Superior temporal gyrus (tissue), 1 donor: ENCODE measurements at regions not wholly inside any gene's neighbourhood (a gene's known extent, or its start where the extent isn't known, plus 50 kb on each side); places are given as distances from the start of the nearest gene placed in this dataset.

ENCODE experiments used
- DNase-seq: peaks from one replicate; pipeline ENCODE4 v3.0.0-alpha.2; 2016; ENCODE audit errors: extremely low spot score

- DNase-seq, result no peak
Observed at GRCh38 chr2:6602471-6602870, 263.2 kb downstream of the CMPK2 start.

- DNase-seq, result peak; percentile 10
Observed at GRCh38 chr2:6605836-6606505, 259.7 kb downstream of the CMPK2 start.

DNA sequence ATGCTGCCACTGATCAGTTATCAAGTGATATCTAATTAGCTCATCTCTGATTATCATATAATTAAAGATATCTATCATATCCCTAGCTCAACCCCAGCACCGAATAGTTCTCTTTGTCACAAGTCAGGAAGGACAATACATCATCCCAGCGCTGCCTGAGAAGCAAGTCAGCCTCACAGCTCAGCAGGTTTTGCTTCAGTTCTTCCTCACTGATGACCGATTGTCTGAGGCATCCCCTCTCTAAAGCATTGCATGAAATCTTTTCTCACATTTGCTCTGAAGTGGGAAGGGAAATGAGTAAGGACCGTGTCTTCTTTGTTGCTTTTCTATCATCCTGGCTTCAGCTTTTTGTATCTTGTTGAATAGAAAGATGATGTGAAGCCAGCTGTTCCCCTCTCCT lies 247.9 kb downstream of the CMPK2 start:
- DNase-seq, result no peak

DNA sequence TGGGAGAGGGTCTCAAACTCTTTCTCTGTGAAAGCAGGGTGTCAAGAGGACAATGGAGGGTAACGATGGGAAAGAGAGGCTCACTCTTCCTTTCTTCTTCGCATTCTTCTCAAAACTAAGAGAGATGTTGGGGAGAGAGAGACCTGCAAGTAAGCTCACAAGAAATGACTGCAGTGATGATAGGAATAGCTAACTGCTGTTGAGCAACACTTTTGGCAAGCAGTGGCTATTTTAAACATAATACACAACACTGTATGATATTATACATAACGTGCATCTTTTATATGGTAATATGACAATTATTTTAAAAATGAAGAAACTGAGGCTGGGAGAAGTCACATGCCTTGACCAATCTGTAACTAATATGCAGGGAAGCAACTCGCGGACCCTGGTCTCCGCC lies 247.5 kb downstream of the CMPK2 start:
- no peak for DNase-seq

DNA sequence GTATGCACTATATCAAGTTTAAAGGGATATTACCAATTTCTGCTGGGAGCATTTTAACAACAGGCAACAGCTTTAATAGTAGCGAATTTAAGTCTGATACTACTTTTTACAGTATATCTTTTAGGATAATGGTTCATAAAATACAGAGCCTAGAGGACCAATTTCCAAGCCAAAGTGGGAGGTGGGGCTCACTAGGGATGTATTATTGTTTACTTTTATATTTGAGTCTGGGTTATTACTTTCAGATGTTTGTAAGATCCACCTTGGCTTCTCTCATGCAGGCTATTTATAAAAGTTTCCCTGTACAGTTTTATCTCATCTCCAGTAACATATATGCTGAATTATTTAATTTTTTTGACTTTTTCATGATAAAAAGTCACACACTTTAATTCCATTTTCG lies 242.0 kb downstream of the CMPK2 start:
- no peak for DNase-seq

DNA sequence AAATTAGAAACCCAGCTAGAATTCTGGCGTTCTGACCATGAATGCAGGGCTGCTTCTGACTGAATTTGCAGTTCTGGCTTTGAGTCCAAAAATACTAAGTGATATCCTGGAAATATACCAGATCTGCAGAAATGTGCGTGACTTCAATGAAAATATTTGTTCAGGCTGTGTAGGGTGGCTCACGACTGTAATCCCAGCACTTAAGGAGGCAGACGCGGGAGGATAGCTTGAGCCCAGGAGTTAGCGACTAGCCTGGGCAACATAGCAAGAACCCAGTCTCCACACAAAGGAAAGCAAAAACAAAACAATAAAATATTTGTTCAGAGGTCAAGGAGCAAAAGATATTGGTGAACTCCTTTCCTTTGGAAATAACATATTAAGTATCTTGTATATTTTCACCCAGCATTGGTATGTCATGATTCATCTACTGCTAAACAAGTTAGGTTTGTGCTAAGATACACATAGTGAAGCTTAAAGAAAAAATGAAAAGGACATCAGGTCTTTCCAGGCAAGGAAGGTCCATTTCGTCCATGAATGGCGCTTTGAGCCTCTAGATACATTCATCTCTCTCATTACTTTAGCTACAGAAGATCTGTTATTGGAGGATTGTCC lies 239.2 kb downstream of the CMPK2 start:
- DNase-seq, result no peak

- DNase-seq, result no peak
Observed at GRCh38 chr2:6627316-6627715, 238.4 kb downstream of the CMPK2 start.

DNA sequence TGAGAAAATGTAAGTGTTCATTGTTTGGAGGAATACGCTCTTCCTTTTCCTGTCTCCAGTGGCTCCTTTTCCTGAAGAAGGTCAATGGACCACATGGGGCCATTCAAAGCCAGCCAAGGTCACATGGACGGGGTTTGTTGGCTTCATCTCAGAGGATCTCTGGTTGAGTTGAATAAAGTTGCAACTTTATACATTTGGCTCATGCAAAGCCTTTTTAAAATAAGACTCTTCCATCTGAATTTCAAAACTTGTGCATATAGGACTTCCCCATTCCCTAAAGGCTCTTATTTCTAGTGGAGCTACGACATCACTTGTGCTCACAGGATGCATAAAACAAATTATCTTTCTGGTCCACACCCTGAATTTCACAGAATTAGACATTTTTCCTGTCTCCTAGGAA lies 235.5 kb downstream of the CMPK2 start:
- no peak for DNase-seq

- no peak for DNase-seq
Observed at GRCh38 chr2:6635296-6635695, 230.4 kb downstream of the CMPK2 start.

DNA sequence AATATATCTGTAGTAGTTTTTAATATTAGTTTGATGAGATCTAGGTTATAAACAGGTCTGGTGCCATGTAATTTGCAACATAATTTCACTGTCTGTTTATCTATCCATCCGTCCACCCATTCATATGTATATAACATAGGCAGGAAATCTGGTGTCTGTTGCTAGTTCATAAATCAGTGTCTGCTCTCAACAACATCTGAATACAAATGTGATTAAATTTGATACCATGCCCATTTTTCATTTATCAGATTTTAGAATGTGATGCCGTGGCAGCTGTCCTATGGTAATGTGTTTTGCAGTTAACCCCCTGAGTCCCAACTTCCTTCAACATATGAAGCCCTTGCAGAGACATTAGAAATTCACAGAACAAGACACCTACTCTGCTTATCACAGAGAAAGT lies 228.4 kb downstream of the CMPK2 start:
- DNase-seq, result no peak

- DNase-seq, result no peak
Observed at GRCh38 chr2:6639929-6640620, 225.6 kb downstream of the CMPK2 start.

- DNase-seq, result no peak
Observed at GRCh38 chr2:6640621-6641015, 225.1 kb downstream of the CMPK2 start.

DNA sequence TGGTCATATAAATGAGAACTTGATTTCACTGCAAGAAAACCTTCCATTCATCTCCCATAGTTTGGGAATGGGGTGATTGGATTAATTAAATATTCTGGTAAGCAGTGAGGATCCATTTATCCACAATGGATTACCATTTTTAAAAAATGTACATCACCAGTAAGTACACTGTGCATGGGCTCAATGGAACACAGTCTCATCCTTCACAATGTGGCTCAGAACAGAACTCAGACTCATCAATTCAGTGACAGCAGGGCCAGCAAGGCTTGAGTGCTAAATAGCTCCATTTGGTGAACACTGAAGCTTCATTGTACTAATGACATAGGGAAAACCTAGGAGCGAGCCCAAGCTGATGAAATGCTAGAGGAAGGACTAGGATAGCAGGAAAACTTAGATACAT lies 223.8 kb downstream of the CMPK2 start:
- DNase-seq, result peak; percentile 50

DNA sequence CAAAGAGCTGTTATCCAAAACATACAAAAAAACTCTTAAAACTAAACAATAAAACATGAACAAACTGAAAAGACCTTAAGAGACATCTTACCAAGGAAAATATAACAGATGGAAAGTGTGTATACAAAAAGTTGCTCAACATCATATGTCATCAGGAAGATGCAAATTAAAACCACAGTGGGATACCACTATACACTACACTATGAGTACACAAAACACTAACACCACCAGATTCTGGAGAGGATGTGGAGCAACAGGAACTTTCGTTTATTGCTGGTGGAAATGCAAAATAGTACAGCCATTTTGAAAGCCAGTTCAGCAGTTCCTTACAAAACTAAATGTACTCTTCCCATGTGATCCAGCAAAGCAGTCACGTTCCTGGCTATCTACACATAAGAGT lies 221.4 kb downstream of the CMPK2 start:
- no peak for DNase-seq

DNA sequence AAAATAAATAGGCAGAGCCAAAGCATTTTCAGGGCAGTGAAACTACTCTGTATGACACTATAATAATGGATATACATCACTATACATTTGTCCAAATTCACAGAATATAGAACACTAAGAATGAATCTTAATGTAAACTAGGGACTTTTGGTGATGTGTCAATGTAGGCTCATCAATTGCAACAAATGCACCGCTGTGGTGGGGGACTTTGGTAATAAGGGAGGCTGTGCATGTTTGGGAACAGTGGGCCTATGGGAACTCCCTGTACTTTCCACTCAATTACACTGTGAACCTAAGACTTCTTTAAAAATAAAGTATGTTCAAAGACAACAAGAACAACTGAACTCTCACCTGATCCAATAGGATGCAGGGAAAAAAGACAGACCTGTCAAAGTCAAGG lies 220.7 kb downstream of the CMPK2 start:
- no peak for DNase-seq

GRCh38 chr2:6645672-6646071 lies 220.0 kb downstream of the CMPK2 start:
- DNase-seq, result no peak

- no peak for DNase-seq
Observed at GRCh38 chr2:6647046-6647445, 218.7 kb downstream of the CMPK2 start.

DNA sequence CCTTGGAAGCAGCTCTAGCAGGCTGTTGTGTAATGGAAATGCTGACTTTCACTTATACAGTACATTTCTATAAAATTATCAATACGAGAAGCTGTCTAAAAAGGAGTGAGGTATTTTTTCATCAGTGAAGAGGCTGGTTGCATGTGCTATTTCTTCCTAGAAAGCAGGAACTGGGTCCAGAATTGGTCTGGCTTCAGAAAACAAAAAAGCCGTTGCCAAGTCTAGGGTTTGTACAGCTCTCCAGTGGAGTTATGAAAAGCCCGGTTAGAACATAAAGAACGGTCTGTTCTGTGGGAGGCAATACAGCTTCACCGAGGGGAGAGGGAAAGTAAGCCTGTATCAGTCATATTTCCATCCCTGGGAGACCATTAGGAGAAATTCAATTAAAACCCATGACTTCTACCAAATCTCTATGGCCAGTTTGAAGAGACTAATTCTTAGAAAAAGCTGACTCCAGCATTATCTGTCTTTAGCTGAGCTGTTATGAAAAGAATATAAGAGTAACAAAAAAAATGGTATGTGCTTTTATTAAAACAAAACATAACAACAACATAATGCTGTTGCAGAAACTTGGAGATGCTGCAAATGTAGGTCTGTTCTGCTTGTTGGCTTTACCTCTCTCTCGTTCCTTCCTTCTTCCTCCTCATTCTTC lies 217.0 kb downstream of the CMPK2 start:
- DNase-seq, result peak; percentile 83

DNA sequence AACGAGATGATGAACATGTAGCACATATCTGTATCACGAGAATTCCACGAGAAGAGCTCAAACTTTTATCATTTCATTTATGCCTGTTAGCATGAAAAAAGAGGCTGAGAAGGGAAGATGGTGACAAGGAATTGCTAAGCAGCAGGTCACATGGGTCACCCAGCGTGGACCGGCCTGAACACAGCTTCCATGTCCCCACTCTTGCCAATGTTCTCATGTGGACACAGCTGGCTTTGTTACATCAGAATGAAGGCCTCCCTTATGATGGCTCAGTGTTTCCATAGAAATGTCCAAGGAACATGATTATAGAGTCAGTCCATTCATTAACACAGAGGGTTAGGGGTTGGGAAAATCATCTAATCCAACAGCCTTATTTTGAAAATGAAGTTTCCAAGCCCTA lies 215.4 kb downstream of the CMPK2 start:
- DNase-seq, result peak; percentile 81

- DNase-seq, result peak; percentile 14
Observed at GRCh38 chr2:6652251-6652650, 213.5 kb downstream of the CMPK2 start.

GRCh38 chr2:6653281-6653750 lies 212.4 kb downstream of the CMPK2 start:
- peak; percentile 17 for DNase-seq

- DNase-seq, result no peak
Observed at GRCh38 chr2:6654279-6654678, 211.4 kb downstream of the CMPK2 start.

GRCh38 chr2:6656633-6657032 lies 209.1 kb downstream of the CMPK2 start:
- no peak for DNase-seq
